HepG2 (cell line): ENCODE measurements at regions not wholly inside any gene's neighbourhood (a gene's known extent, or its start where the extent isn't known, plus 50 kb on each side); places are given as distances from the start of the nearest gene placed in this dataset.

Source experiments
- ATAC-seq: fragments of 200-7000 bp; cut with Tn5 transposase; 3 replicates; pipeline ENCODE4 v1.9.1; 2020; ENCODE audit warnings: mild to moderate bottlenecking, moderate library complexity
- BruUV-seq: library from RNA; stranded (reverse); fragments of 400-500 nt; replicated peaks from 2 replicates; lab custom pipeline; 2021; lab: Mats Ljungman, UMichigan
- CTCF ChIA-PET: fragments of 300-600 bp; formaldehyde crosslinking; extraction: SDS; loops from one replicate; lab custom pipeline; 2021; ENCODE audit warnings: low total read pairs, inconsistent platforms, low intra/inter-chr PET ratio; lab: Yijun Ruan, JAX
- POLR2A ChIA-PET: fragments of 350-600 bp; sonication (Branson Sonifier 250); formaldehyde crosslinking; loops from one replicate; lab custom pipeline; 2020; ENCODE audit warnings: antibody characterized with exemption, inconsistent platforms; lab: Yijun Ruan, JAX
- DNase-seq: peaks from one replicate; pipeline ENCODE4 v3.0.0-alpha.2; 2015; ENCODE audit warnings: low spot score
- FAIRE-seq: peaks from 3 replicates; lab custom pipeline; 2011; peaks lifted over from hg19 to GRCh38; lab: Jason Lieb, UNC
- H2AFZ ChIP-seq: one replicate; pipeline ENCODE4 v1.6.1; 2011; ENCODE audit warnings: low read length, inconsistent platforms
- H3K27ac ChIP-seq: fragments of 300-600 bp; 3 replicates; pipeline ENCODE4 v1.8.0; 2011; ENCODE audit warnings: mixed run types, mild to moderate bottlenecking, mixed read lengths, low read length, inconsistent platforms; ENCODE audit not compliant: insufficient read depth; ENCODE audit errors: extremely low read length
- H3K27me3 ChIP-seq, 2 experiments: fragments of 200-600 bp in 1 of 2; 2 replicates in 1 of 2; 3 replicates in 1 of 2; pipeline versions ENCODE4 v1.6.0 to v1.8.0; 2011; ENCODE audit warnings: low read length in 2 of 2, mild to moderate bottlenecking in 2 of 2, moderate library complexity in 2 of 2, inconsistent platforms in 1 of 2; ENCODE audit not compliant: insufficient read depth in 2 of 2, control insufficient read depth in 1 of 2
- H3K36me3 ChIP-seq, 2 experiments: fragments of 200-600 bp in 1 of 2; replicated peaks in 1 of 2; 2 replicates in 1 of 2; 3 replicates in 1 of 2; pipeline versions ENCODE4 v1.5.1 to v1.8.0; 2011; ENCODE audit warnings: low read length in 2 of 2, inconsistent platforms in 1 of 2; ENCODE audit not compliant: insufficient read depth in 2 of 2, control insufficient read depth in 1 of 2
- H3K4me1 ChIP-seq: 2 replicates; pipeline ENCODE4 v1.5.1; 2012; ENCODE audit warnings: low read length, inconsistent platforms; ENCODE audit not compliant: insufficient read depth
- H3K4me2 ChIP-seq: 2 replicates; pipeline ENCODE4 v1.6.0; 2011; ENCODE audit warnings: low read depth, low read length, inconsistent platforms
- H3K4me3 ChIP-seq, 3 experiments: fragments of 200-600 bp in 1 of 3; sonication (generic), shearing (Covaris generic) in 1 of 3; replicated peaks in 1 of 3; 2 replicates each; pipeline ENCODE4 v1.5.1; 2011 to 2016; ENCODE audit warnings: low read length in 3 of 3, inconsistent platforms in 2 of 3, low read depth in 2 of 3, mild to moderate bottlenecking in 2 of 3, control low read depth in 1 of 3, mixed read lengths in 1 of 3; ENCODE audit not compliant: insufficient read depth in 1 of 3
- H3K79me2 ChIP-seq: one replicate; pipeline ENCODE4 v1.6.1; 2011; ENCODE audit warnings: low read length, inconsistent platforms; ENCODE audit not compliant: insufficient read depth
- H3K9ac ChIP-seq: 2 replicates; pipeline ENCODE4 v1.6.0; 2011; ENCODE audit warnings: mild to moderate bottlenecking, low read depth, low read length, inconsistent platforms; ENCODE audit not compliant: insufficient read depth
- H3K9me3 ChIP-seq: 2 replicates; pipeline ENCODE4 v1.5.1; 2012; ENCODE audit warnings: mild to moderate bottlenecking, low read length
- H4K20me1 ChIP-seq: 2 replicates; pipeline ENCODE4 v1.6.0; 2011; ENCODE audit warnings: inconsistent platforms, mild to moderate bottlenecking, low read length, moderate library complexity; ENCODE audit not compliant: insufficient read depth
- MTERF4 ChIP-seq: sonication (generic); formaldehyde crosslinking; IDR thresholded peaks from 2 replicates; pipeline ENCODE4 v1.8.0; 2023; ENCODE audit warnings: mild to moderate bottlenecking, missing genetic modification reagents
- NFAT5 ChIP-seq: sonication (generic); formaldehyde crosslinking; IDR thresholded peaks from 2 replicates; pipeline ENCODE4 v1.4.0; 2020; ENCODE audit warnings: missing genetic modification reagents
- RAD51 ChIP-seq: fragments of 450-650 bp; IDR thresholded peaks from 2 replicates; pipeline ENCODE4 v1.6.1; 2016; ENCODE audit warnings: borderline replicate concordance
- USF2 ChIP-seq, 2 experiments: sonication (generic) in 1 of 2; formaldehyde crosslinking in 1 of 2; IDR thresholded peaks; 2 replicates each; pipeline versions ENCODE4 v1.5.1 to v1.6.1; 2011 to 2020; ENCODE audit warnings: borderline replicate concordance in 1 of 2, low read depth in 1 of 2, low read length in 1 of 2, mild to moderate bottlenecking in 1 of 2, missing genetic modification reagents in 1 of 2, moderate library complexity in 1 of 2
- WGBS: methylation state at CpG from one replicate; pipeline ENCODE4 v1.1.6; 2017; ENCODE audit warnings: low lambda C conversion rate; 5-methylcytosine and 5-hydroxymethylcytosine counted together
- in situ Hi-C: cut with HindIII; loops from 2 replicates; pipeline ENCODE4 v1.10.0; 2017; ENCODE audit warnings: low pct_unique_long_range_greater_than_20kb; ENCODE audit not compliant: extremely low pct_ligation_motif_present
- intact Hi-C: fragments of 100-400 bp; cut with micrococcal nuclease; formaldehyde crosslinking; loops from one replicate; pipeline ENCODE4 v1.10.0; 2022; ENCODE audit not compliant: unreplicated experiment

- Histone ChIP-seq H3K9me3 (no peaks in the 10 kb centered on the region), H3K4me2 (no peak overlapping the region), H3K4me1 (no peaks in the 10 kb centered on the region), H3K4me3 (no peak overlapping the region), H4K20me1 (no peaks in the 10 kb centered on the region), H3K79me2 (no peaks in the 10 kb centered on the region), H3K9ac (no peak overlapping the region), H3K27me3 (no peaks in the 10 kb centered on the region; a peak in 1 of 5 replicates), H3K27ac (no peak overlapping the region), H2AFZ (no peak overlapping the region), H3K36me3 (no peaks in the 10 kb centered on the region)
- ChIA-PET CTCF (no interaction called here), POLR2A (no interaction called here)
- DNase-seq (no peak), ATAC-seq (no peak), FAIRE-seq (no peak)
- intact Hi-C loops (no loop called here), in situ Hi-C loops (no loop called here)
- TF ChIP-seq RAD51, result peak; percentile 78
- no peak for TF ChIP-seq MTERF4 (CRISPR knock-in tag)
- peak; percentile 67 for TF ChIP-seq USF2 (IDR thresholded peaks at IDR 0.05; ENCODE audit: low read depth, low read length)
- no peak for TF ChIP-seq USF2 (CRISPR knock-in tag; IDR thresholded peaks at IDR 0.05; ENCODE audit: borderline replicate concordance)
- no peak for TF ChIP-seq NFAT5 (CRISPR knock-in tag)
- under 1% methylated on average over 7 of the region's 7 CpGs for WGBS
- no TSS peak for BruUV-seq
These were observed 110.1 kb downstream of the SUCNR1 start for GRCh38 chr3:151983538-151983937.
